ENCODE measurements at regions not wholly inside any gene's neighbourhood (a gene's known extent, or its start where the extent isn't known, plus 50 kb on each side); places are given as distances from the start of the nearest gene placed in this dataset.

DNA sequence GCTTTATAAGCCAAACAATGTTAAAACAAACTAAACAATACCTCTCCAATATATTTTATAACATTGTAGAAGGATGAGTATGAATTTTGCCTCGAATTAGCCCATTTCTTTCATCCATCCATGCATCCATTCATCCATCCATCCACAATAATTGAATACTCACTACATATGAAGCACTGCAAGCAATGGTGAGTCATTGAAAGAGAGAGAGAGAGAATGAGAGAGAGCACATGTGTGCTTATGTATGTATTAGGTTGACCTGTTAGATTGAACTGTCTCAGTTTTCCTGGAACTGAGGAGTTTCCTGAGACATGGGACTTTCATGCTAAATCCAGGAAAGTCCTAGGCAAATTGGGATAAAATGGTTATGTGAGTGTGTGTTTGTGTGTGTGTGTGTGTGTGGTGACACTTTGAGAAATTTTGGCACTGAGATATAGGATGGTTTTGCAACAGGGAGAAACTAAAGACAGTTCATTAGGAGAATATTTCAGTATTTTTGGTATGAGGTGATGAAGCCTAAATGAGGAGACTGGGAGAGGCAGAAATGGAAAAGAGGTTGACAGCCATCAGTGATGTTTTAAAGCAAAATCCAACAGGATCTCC is 98.4 kb downstream of the C12orf75 start:
- H3K36me3 ChIP-seq (ENCODE audit: low read depth) = no peaks in the 10 kb centered on the region
- intact Hi-C loops (cut with DNase I, micrococcal nuclease) = loop anchor here in 1 of 2 donors (10.0 kb wide), 1 partner anchor 716 kb away; no protein-coding TSS in a partner anchor
- TF ChIP-seq, protein P1, sequence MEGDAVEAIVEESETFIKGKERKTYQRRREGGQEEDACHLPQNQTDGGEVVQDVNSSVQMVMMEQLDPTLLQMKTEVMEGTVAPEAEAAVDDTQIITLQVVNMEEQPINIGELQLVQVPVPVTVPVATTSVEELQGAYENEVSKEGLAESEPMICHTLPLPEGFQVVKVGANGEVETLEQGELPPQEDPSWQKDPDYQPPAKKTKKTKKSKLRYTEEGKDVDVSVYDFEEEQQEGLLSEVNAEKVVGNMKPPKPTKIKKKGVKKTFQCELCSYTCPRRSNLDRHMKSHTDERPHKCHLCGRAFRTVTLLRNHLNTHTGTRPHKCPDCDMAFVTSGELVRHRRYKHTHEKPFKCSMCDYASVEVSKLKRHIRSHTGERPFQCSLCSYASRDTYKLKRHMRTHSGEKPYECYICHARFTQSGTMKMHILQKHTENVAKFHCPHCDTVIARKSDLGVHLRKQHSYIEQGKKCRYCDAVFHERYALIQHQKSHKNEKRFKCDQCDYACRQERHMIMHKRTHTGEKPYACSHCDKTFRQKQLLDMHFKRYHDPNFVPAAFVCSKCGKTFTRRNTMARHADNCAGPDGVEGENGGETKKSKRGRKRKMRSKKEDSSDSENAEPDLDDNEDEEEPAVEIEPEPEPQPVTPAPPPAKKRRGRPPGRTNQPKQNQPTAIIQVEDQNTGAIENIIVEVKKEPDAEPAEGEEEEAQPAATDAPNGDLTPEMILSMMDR (IDR thresholded peaks at IDR 0.05) = no peak
- no peak overlapping the region for H3K4me3 ChIP-seq
- DNase-seq = no peak
- no peaks in the 10 kb centered on the region for H3K4me1 ChIP-seq (ENCODE audit: low read depth)
- ATAC-seq = no peak
- H3K9me3 ChIP-seq = no peaks in the 10 kb centered on the region

DNA sequence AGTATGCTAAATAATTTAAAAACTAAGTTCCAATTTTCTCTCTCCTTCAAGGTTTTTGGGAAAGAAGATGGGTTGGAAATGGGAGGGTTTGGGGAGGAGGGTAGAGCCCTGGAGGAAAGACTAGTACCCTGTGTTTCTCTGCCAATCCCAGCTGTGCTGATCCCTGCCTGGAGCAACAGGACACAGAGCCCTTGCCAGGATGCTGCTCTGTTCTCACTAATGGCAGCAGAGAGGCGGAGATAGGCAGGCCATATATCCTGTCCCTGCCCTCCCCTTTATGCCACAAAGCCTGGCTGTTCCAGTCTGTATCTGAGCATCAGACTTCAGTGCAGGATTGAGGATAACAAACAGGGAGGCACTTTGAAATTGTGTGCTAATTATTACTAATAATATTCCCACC is 99.0 kb downstream of the C12orf75 start:
- DNase-seq = no peak
- intact Hi-C loops (cut with DNase I, micrococcal nuclease) = loop anchor here in 1 of 2 donors (10.0 kb wide), 1 partner anchor 715 kb away; no protein-coding TSS in a partner anchor
- no peak for ATAC-seq
- Histone ChIP-seq H3K4me1 (ENCODE audit: low read depth) (no peaks in the 10 kb centered on the region), H3K9me3 (no peaks in the 10 kb centered on the region), H3K36me3 (ENCODE audit: low read depth) (no peaks in the 10 kb centered on the region), H3K4me3 (no peak overlapping the region)
- TF ChIP-seq, protein P1 (IDR thresholded peaks at IDR 0.05) = no peak

DNA sequence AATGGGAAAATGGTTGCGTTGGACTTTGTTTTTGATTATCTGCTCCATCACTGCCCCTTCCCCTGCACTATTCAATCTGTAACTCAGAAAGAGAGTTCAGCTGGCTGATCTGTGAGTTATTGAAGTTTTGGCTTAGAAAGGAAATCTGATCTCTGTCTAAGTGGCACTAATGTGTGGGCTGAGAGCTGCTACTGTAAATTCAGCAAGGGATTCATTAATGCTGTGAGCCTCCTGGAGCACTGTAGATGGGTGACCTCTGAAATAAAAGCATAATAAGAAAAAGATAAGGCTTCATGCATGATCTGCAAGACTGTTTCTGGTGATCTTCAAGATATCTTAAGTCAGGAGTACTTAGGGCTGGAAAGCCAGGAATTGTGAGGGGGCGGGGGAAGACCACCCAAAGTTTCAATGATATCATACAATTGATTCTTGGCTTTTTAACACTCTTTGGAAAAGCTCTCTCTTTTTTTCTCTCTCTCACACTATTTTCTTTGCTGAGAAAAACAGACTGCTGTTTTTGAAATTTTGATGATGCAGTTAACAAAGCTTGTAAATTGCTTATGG is 101.1 kb downstream of the C12orf75 start:
- Histone ChIP-seq H3K9me3 (no peaks in the 10 kb centered on the region), H3K36me3 (ENCODE audit: low read depth) (no peaks in the 10 kb centered on the region), H3K4me3 (no peak overlapping the region), H3K4me1 (ENCODE audit: low read depth) (no peaks in the 10 kb centered on the region)
- ATAC-seq = no peak
- intact Hi-C loops (cut with DNase I, micrococcal nuclease) = no loop called here
- TF ChIP-seq, protein P1 (IDR thresholded peaks at IDR 0.05) = no peak
- no peak for DNase-seq

DNA sequence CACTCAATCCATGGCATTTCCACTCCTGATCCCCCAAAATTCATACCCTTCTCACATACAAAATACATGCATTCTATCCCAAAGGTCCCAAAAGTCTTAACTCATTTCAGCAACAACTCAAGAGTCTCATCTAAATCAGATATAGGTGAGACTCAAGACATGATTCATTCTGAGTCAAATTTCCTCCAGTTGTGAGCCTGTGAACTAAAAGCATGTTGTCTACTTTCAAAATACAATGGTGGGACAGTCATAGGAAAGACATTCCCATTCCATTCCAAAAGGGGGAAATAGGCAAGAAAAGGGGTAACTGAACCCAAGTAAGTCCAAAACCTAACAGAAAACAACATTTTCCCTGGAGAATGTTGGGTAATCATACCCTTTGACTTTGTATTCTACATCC is 103.3 kb downstream of the C12orf75 start:
- ATAC-seq (no peak), DNase-seq (no peak)
- Histone ChIP-seq H3K4me1 (ENCODE audit: low read depth) (no peaks in the 10 kb centered on the region), H3K9me3 (peaks cover 2% of the 10 kb centered on the region), H3K4me3 (no peak overlapping the region), H3K36me3 (ENCODE audit: low read depth) (no peaks in the 10 kb centered on the region)
- intact Hi-C loops (cut with DNase I, micrococcal nuclease) = no loop called here
- TF ChIP-seq, protein P1 (IDR thresholded peaks at IDR 0.05) = no peak

DNA sequence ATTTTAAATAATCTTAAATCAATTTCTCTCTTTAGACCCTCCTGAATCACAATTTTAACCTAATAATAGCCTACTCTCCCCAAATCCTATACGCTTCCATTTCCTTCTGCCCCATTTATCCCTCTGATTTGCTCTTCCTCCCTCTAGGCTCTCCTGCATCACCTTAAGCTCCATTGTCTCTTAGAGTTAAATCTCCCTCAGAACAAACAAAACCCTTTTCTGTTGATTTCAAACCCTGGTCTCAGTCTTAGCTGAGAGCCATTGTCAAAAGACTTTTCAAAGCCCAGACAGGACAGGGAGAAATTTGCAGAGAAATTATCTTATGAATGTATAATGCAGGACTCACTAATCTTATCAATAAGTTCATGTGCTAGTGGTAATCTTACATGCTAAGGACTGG is 106.1 kb downstream of the C12orf75 start:
- DNase-seq (no peak), ATAC-seq (no peak)
- no peak overlapping the region for H3K4me3 ChIP-seq
- no peaks in the 10 kb centered on the region for H3K36me3 ChIP-seq (ENCODE audit: low read depth)
- TF ChIP-seq, protein P1 (IDR thresholded peaks at IDR 0.05) = no peak
- peaks cover 2% of the 10 kb centered on the region for H3K9me3 ChIP-seq
- intact Hi-C loops (cut with DNase I, micrococcal nuclease) = no loop called here
- H3K4me1 ChIP-seq (ENCODE audit: low read depth) = no peaks in the 10 kb centered on the region

Measured in mucosa of descending colon (tissue), 3 donors.